ENCODE measurements at regions not wholly inside any gene's neighbourhood (a gene's known extent, or its start where the extent isn't known, plus 50 kb on each side); places are given as distances from the start of the nearest gene placed in this dataset.
"Not testable (repeated sequence)": the region's sequence is repeated elsewhere in the genome, so short reads cannot be mapped to it uniquely, and the experiment has no call there.

DNA sequence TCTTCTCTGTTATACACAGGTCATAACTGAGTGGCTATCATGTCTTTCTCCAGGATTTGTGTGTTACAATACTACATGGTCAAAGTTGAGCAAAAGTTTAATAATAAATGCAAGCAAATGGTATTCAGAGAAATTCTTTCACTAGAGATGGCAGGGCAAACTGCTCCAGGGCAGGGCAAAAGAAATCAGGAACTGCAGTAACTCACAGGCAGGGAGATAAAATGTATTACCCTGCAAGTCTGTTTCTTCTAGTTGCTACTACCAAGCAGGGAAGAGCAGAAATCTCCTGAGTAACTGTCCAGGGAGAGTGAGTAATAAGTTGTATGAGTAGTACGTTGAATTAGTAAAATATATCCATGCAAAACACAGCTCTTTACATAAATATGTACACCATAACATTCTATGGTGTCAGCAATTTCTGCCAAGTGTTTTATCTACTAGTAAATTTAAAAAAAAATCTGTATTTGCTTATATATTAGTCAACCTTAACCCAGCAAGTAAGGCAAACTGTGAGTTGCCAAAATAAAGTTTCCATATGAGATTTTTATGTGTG, 404.1 kb downstream of the ZEB2 start:
- no peak for TF ChIP-seq CTCF (IDR thresholded peaks at IDR 0.05; ENCODE audit: low read depth, low read length)
- H3K4me3 ChIP-seq (ENCODE audit: low read depth, low read length) = no peak overlapping the region

- no peak for TF ChIP-seq CTCF (IDR thresholded peaks at IDR 0.05; ENCODE audit: low read depth, low read length)
- no peak overlapping the region for H3K4me3 ChIP-seq (ENCODE audit: low read depth, low read length)
Observed at GRCh38 chr2:144114760-144115159, 405.2 kb downstream of the ZEB2 start.

- H3K4me3 ChIP-seq (ENCODE audit: low read depth, low read length) = no peak overlapping the region
- TF ChIP-seq CTCF (IDR thresholded peaks at IDR 0.05; ENCODE audit: low read depth, low read length) = no peak
Observed at GRCh38 chr2:144111437-144111836, 408.5 kb downstream of the ZEB2 start.

DNA sequence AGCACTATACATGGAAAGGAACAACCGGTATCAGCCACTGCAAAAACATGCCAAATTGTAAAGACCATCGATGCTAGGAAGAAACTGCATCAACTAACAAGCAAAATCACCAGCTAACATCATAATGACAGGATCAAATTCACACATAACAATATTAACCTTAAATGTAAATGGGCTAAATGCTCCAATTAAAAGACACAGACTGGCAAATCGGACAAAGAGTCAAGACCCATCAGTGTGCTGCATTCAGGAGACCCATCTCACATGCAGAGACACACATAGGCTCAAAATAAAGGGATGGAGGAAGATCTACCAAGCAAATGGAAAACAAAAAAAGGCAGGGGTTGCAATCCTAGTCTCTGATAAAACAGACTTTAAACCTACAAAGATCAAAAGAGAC, 413.8 kb downstream of the ZEB2 start:
- H3K4me3 ChIP-seq (ENCODE audit: low read depth, low read length) = not testable (repeated sequence)

GRCh38 chr2:144102386-144102785, 417.5 kb downstream of the ZEB2 start:
- no peak for TF ChIP-seq CTCF (IDR thresholded peaks at IDR 0.05; ENCODE audit: low read depth, low read length)
- H3K4me3 ChIP-seq (ENCODE audit: low read depth, low read length) = no peak overlapping the region

- H3K4me3 ChIP-seq (ENCODE audit: low read depth, low read length) = no peak overlapping the region
- peak; percentile 27; the same call in 1 of the 2 replicates for TF ChIP-seq CTCF (IDR thresholded peaks at IDR 0.05; ENCODE audit: low read depth, low read length)
Observed at GRCh38 chr2:144099780-144100377, 420.0 kb downstream of the ZEB2 start.

DNA sequence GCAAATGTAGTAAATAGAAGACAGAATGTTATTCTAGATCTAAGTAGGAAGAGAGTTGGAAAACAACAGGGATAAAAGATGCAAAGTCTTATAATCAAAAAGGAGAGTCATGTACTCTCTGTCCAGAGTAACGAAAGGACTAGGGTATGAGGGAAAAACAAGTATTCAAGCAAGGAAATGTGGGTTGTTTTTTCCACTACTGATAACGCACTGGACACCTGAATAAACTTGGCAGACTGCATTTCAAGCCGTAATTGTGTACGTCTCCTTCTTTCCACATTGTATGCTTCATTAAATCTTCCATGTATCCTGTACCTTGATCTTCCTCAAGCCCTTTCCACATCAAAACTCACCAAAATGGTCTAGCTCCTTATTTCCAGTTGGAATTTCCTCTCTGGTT, 420.6 kb downstream of the ZEB2 start:
- no peak for TF ChIP-seq CTCF (IDR thresholded peaks at IDR 0.05; ENCODE audit: low read depth, low read length)
- no peak overlapping the region for H3K4me3 ChIP-seq (ENCODE audit: low read depth, low read length)
